ENCODE measurements at regions not wholly inside any gene's neighbourhood (a gene's known extent, or its start where the extent isn't known, plus 50 kb on each side); places are given as distances from the start of the nearest gene placed in this dataset.

DNA sequence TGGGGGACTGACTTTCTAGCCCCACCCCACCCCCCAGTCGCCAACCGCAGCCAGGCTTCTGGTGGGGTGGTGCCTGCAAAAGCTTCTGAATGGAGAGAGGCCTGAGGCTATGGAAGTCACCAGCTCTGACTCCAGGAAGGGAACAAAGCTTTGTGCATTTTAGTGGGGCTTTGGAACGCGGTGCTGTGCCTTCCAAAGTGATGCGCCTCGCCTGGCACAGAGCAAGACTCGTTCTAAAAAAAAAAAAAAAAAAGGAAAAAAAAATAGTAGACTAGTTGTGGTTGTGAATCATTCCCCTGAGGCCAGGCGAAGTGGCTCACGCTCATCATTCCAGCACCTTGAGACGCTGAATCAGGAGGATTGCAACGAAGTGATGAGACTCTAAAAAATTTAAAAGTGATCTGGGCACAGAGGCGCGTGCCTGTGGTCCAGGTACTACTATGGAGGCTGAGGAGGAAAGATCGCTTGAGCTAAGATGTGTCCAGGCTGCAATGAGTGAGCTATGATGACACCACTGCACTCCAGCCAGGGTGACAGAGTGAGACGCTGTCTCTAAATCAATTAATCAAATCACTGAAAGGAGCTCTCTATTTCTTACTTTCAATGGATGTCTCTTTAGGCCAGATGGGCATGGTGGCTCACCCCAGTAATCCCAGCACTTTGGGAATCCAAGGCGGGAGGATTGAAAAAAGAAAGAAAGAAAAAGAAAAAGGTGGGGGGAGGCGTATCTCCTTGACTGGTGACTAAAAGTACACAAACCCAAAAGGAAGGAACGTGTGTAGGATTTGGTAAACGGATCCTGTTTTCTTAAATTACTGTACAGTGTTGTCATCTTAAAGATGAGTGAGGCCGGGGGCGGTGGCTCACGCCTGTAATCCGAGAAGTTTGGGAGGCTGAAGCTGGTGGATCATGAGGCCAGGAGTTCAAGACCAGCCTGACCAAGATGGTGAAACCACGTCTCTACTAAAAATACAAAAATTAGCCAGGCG is 259.6 kb upstream of the ALG10B start:
- Histone ChIP-seq H3K27me3 (replicated peaks; ENCODE audit: insufficient read depth) (no peaks in the 10 kb centered on the region), H3K27ac (no peak overlapping the region), H3K9me2 (ENCODE audit: insufficient read depth) (no peaks in the 10 kb centered on the region), H4K20me1 (ENCODE audit: insufficient read depth) (no peaks in the 10 kb centered on the region), H3K4me1 (ENCODE audit: insufficient read depth) (no peaks in the 10 kb centered on the region), H3K4me3 (no peak overlapping the region), H3K9ac (no peak overlapping the region), H3K9me3 (ENCODE audit: low read depth) (no peaks in the 10 kb centered on the region), H2AFZ (no peak overlapping the region), H3K36me3 (ENCODE audit: low read depth) (no peaks in the 10 kb centered on the region), H3K79me2 (ENCODE audit: insufficient read depth) (no peaks in the 10 kb centered on the region), H3F3A (ENCODE audit: insufficient read depth) (no peaks in the 10 kb centered on the region), H3K4me2 (ENCODE audit: unreplicated experiment) (no peak overlapping the region)
- in situ Hi-C loops (cut with MboI), result no loop called here
- no peak for TF ChIP-seq EZH2phosphoT487 (IDR thresholded peaks at IDR 0.05; ENCODE audit: insufficient read depth, low read depth)
- TF ChIP-seq EZH2 (IDR thresholded peaks at IDR 0.05; ENCODE audit: insufficient read depth, poor library complexity, severe bottlenecking), result no peak
- DNase-seq, result peak; percentile 14
- 50 to 52% methylated on average over 24 to 25 of the region's 25 CpGs for WGBS, 2 experiments (ENCODE audit: low coverage in 1 of 2, low lambda C conversion rate in 2 of 2, missing lambda C conversion rate in 2 of 2)

DNA sequence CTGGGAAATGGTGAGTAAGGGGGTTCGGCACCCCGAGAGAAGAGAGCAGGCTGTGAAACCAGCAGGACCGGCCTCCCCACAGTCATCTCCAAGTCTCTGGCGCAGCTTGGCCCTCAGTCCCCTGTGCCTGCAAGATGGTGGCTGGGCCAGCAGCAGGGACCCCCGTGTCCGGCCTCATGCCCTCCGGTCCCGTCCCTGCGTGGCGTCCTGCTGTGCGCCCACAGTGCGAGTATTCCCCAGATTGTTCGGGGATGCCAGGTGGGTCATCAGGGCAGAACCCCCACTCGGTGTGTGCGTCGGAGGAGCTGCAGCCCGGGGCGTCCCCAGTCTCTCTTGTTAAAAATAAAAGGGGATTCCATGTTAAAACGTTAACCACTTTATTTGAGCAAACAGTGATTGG is 216.9 kb upstream of the ALG10B start:
- no peak overlapping the region for H3K27ac ChIP-seq
- H3K4me1 ChIP-seq (ENCODE audit: insufficient read depth), result no peaks in the 10 kb centered on the region
- H3K4me2 ChIP-seq (ENCODE audit: unreplicated experiment), result no peak overlapping the region
- no peaks in the 10 kb centered on the region for H3K36me3 ChIP-seq (ENCODE audit: low read depth)
- TF ChIP-seq EZH2phosphoT487 (IDR thresholded peaks at IDR 0.05; ENCODE audit: insufficient read depth, low read depth) (no peak), EZH2 (IDR thresholded peaks at IDR 0.05; ENCODE audit: insufficient read depth, poor library complexity, severe bottlenecking) (no peak)
- DNase-seq, result no peak
- H3K9ac ChIP-seq, result no peak overlapping the region
- H3K27me3 ChIP-seq (replicated peaks; ENCODE audit: insufficient read depth), result no peaks in the 10 kb centered on the region
- H3K79me2 ChIP-seq (ENCODE audit: insufficient read depth), result no peaks in the 10 kb centered on the region
- in situ Hi-C loops (cut with MboI), result no loop called here
- H3K9me3 ChIP-seq (ENCODE audit: low read depth), result no peaks in the 10 kb centered on the region
- no peaks in the 10 kb centered on the region for H3K9me2 ChIP-seq (ENCODE audit: insufficient read depth)
- H4K20me1 ChIP-seq (ENCODE audit: insufficient read depth), result no peaks in the 10 kb centered on the region
- no peak overlapping the region for H3K4me3 ChIP-seq
- 57 to 69% methylated on average over 16 to 19 of the region's 19 CpGs for WGBS, 2 experiments (ENCODE audit: low coverage in 1 of 2, low lambda C conversion rate in 2 of 2, missing lambda C conversion rate in 2 of 2)
- no peaks in the 10 kb centered on the region for H3F3A ChIP-seq (ENCODE audit: insufficient read depth)
- no peak overlapping the region for H2AFZ ChIP-seq

DNA sequence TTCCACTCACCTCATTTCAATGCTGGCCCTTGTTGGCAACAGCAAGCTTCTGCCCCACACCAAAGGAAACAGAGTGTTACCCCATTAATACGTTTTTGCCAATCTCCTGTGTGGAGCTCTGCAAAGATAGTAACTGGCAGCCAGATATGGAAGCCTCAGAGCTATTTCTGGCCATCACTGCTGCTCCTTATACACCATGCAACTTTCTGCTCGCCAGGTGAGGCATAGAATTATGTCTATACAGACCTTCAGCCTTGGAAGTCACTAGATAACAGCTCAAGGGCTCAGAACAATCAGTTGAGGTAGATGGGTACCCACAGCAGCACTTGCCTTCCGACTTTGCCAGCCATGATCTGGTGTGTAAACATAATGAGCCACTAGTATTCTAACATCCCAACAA is 214.8 kb upstream of the ALG10B start:
- H4K20me1 ChIP-seq (ENCODE audit: insufficient read depth), result no peaks in the 10 kb centered on the region
- no peak for DNase-seq
- H3K79me2 ChIP-seq (ENCODE audit: insufficient read depth), result no peaks in the 10 kb centered on the region
- H3K9me3 ChIP-seq (ENCODE audit: low read depth), result no peaks in the 10 kb centered on the region
- H3K4me3 ChIP-seq, result no peak overlapping the region
- WGBS, 2 experiments (ENCODE audit: low coverage in 1 of 2, low lambda C conversion rate in 2 of 2, missing lambda C conversion rate in 2 of 2), result 5 to 6% methylated on average over 3 of the region's 3 CpGs
- no peak for TF ChIP-seq EZH2phosphoT487 (IDR thresholded peaks at IDR 0.05; ENCODE audit: insufficient read depth, low read depth)
- no peak for TF ChIP-seq EZH2 (IDR thresholded peaks at IDR 0.05; ENCODE audit: insufficient read depth, poor library complexity, severe bottlenecking)
- no peaks in the 10 kb centered on the region for H3K9me2 ChIP-seq (ENCODE audit: insufficient read depth)
- no peaks in the 10 kb centered on the region for H3F3A ChIP-seq (ENCODE audit: insufficient read depth)
- in situ Hi-C loops (cut with MboI), result no loop called here
- H3K27ac ChIP-seq, result no peak overlapping the region
- H3K4me2 ChIP-seq (ENCODE audit: unreplicated experiment), result no peak overlapping the region
- no peak overlapping the region for H2AFZ ChIP-seq
- H3K9ac ChIP-seq, result no peak overlapping the region
- H3K36me3 ChIP-seq (ENCODE audit: low read depth), result no peaks in the 10 kb centered on the region
- no peaks in the 10 kb centered on the region for H3K27me3 ChIP-seq (replicated peaks; ENCODE audit: insufficient read depth)
- H3K4me1 ChIP-seq (ENCODE audit: insufficient read depth), result no peaks in the 10 kb centered on the region

DNA sequence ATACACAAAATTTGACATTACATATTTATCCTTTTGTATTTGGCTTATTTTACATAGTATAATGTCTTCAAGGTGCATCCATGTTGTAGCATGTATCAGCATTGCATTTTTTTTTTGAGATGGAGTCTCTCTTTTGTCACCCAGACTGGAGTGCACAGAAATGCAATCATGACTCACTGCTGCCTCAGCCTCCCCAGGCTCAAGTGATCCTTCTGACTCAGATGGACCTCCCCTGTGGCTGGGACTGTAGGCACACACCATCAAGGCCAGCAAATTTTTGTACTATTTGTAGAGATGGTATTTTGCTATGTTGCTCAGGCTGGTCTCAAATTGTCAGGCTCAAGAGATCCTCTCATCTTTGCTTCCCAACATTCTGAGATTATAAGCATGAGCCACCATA is 214.4 kb upstream of the ALG10B start:
- TF ChIP-seq EZH2 (IDR thresholded peaks at IDR 0.05; ENCODE audit: insufficient read depth, poor library complexity, severe bottlenecking) (no peak), EZH2phosphoT487 (IDR thresholded peaks at IDR 0.05; ENCODE audit: insufficient read depth, low read depth) (no peak)
- Histone ChIP-seq H3K27ac (no peak overlapping the region), H3K9me3 (ENCODE audit: low read depth) (no peaks in the 10 kb centered on the region), H3K9me2 (ENCODE audit: insufficient read depth) (no peaks in the 10 kb centered on the region), H2AFZ (no peak overlapping the region), H4K20me1 (ENCODE audit: insufficient read depth) (no peaks in the 10 kb centered on the region), H3K9ac (no peak overlapping the region), H3K4me2 (ENCODE audit: unreplicated experiment) (no peak overlapping the region), H3K27me3 (replicated peaks; ENCODE audit: insufficient read depth) (no peaks in the 10 kb centered on the region), H3K79me2 (ENCODE audit: insufficient read depth) (no peaks in the 10 kb centered on the region), H3K4me3 (no peak overlapping the region), H3K4me1 (ENCODE audit: insufficient read depth) (no peaks in the 10 kb centered on the region), H3F3A (ENCODE audit: insufficient read depth) (no peaks in the 10 kb centered on the region), H3K36me3 (ENCODE audit: low read depth) (no peaks in the 10 kb centered on the region)
- DNase-seq, result no peak
- in situ Hi-C loops (cut with MboI), result no loop called here

Data from GM23248 (cell line).